Tibial nerve (tissue), 4 donors: ENCODE measurements at regions not wholly inside any gene's neighbourhood (a gene's known extent, or its start where the extent isn't known, plus 50 kb on each side); places are given as distances from the start of the nearest gene placed in this dataset.

Experiments used
- DNase-seq, 2 donors: peaks; one replicate each; pipeline ENCODE4 v3.0.0-alpha.2; 2019; ENCODE audit warnings: low spot score in 2 of 2
- H3K27ac ChIP-seq, 4 donors: fragments of 200-600 bp; sonication (generic) in 3 of 4; one replicate each; pipeline ENCODE4 v1.5.1; 2017 to 2019; ENCODE audit warnings: mild to moderate bottlenecking in 1 of 4
- H3K27me3 ChIP-seq, 2 donors: fragments of 200-600 bp; sonication (generic) in 1 of 2; one replicate each; pipeline versions ENCODE4 v1.5.1 to v1.6.0; 2017 to 2019
- H3K36me3 ChIP-seq, 3 donors: fragments of 200-600 bp; sonication (generic); one replicate each; pipeline ENCODE4 v1.5.1; 2018 to 2019
- H3K4me1 ChIP-seq, 4 donors: fragments of 200-600 bp; sonication (generic) in 3 of 4; one replicate each; pipeline ENCODE4 v1.5.1; 2017 to 2019
- H3K4me3 ChIP-seq, 4 donors: fragments of 200-600 bp; sonication (generic) in 3 of 4; one replicate each; pipeline ENCODE4 v1.5.1; 2017 to 2019; ENCODE audit warnings: mild to moderate bottlenecking in 1 of 4, moderate library complexity in 1 of 4
- H3K9me3 ChIP-seq, 4 donors: fragments of 200-600 bp; sonication (generic) in 3 of 4; one replicate each; pipeline ENCODE4 v1.5.1; 2017 to 2019
- CTCF ChIP-seq, 5 experiments: fragments of 200-600 bp in 3 of 5; fragments of 450-650 bp in 2 of 5; sonication (generic) in 3 of 5; IDR thresholded peaks; one replicate each; pipeline ENCODE4 v1.5.1; 2016 to 2019; ENCODE audit warnings: antibody characterized with exemption in 5 of 5, mild to moderate bottlenecking in 3 of 5, moderate library complexity in 2 of 5
- EP300 ChIP-seq, 2 donors: sonication (generic); formaldehyde crosslinking; IDR thresholded peaks; one replicate each; pipeline ENCODE4 v1.6.1; 2017; ENCODE audit warnings: antibody characterized with exemption in 2 of 2, mild to moderate bottlenecking in 1 of 2
- POLR2A ChIP-seq, 2 donors: fragments of 450-650 bp; IDR thresholded peaks; one replicate each; pipeline ENCODE4 v1.6.1; 2017; ENCODE audit warnings: antibody characterized with exemption in 2 of 2, mild to moderate bottlenecking in 2 of 2, moderate library complexity in 2 of 2
- WGBS, 2 donors: methylation state at CpG; one replicate each; pipeline ENCODE4 v1.1.5; 2018; 5-methylcytosine and 5-hydroxymethylcytosine counted together

- Histone ChIP-seq H3K4me1 (peaks cover 0 to 6% (median 0%) of the 10 kb centered on the region in 4 donors), H3K9me3 (no peaks in the 10 kb centered on the region), H3K27me3 (no peaks in the 10 kb centered on the region), H3K36me3 (no peaks in the 10 kb centered on the region), H3K4me3 (no peak overlapping the region), H3K27ac (no peak overlapping the region)
- WGBS, 2 donors = 30 to 33% methylated on average over 6 of the region's 6 CpGs
- DNase-seq = no peak
- no peak for TF ChIP-seq POLR2A (IDR thresholded peaks at IDR 0.05)
- TF ChIP-seq CTCF (IDR thresholded peaks at IDR 0.05) = no peak
- TF ChIP-seq EP300 (IDR thresholded peaks at IDR 0.05) = peak in 1 of 2 donors; percentile 64
These were observed 115.1 kb downstream of the PALM2AKAP2 start for GRCh38 chr9:109894921-109895758.

- no peak overlapping the region for H3K4me3 ChIP-seq
- WGBS, 2 donors = 82 to 90% methylated on average over 3 of the region's 3 CpGs
- no peak for TF ChIP-seq POLR2A (IDR thresholded peaks at IDR 0.05)
- TF ChIP-seq CTCF (IDR thresholded peaks at IDR 0.05) = no peak
- TF ChIP-seq EP300 (IDR thresholded peaks at IDR 0.05) = no peak
These were observed 121.2 kb downstream of the PALM2AKAP2 start for GRCh38 chr9:109901201-109901600.

GRCh38 chr9:109903515-109904138 lies 123.6 kb downstream of the PALM2AKAP2 start:
- Histone ChIP-seq H3K27ac (no peak overlapping the region), H3K4me3 (no peak overlapping the region), H3K4me1 (peaks cover 0 to 24% (median 9%) of the 10 kb centered on the region in 4 donors), H3K36me3 (no peaks in the 10 kb centered on the region), H3K9me3 (no peaks in the 10 kb centered on the region), H3K27me3 (no peaks in the 10 kb centered on the region)
- peak in 1 of 2 donors; percentile 81 for DNase-seq
- WGBS, 2 donors = 6 to 7% methylated on average over 2 of the region's 2 CpGs
- TF ChIP-seq POLR2A (IDR thresholded peaks at IDR 0.05) = no peak
- peak; percentile 62 to 88 (median 74) for TF ChIP-seq CTCF (IDR thresholded peaks at IDR 0.05)
- peak in 1 of 2 donors; percentile 37 for TF ChIP-seq EP300 (IDR thresholded peaks at IDR 0.05)

More at GRCh38 chr9:109901201-109901600, 121.2 kb downstream of the PALM2AKAP2 start:
- Histone ChIP-seq H3K4me1 (peaks cover 0 to 18% (median 0%) of the 10 kb centered on the region in 4 donors), H3K9me3 (no peaks in the 10 kb centered on the region), H3K27ac (no peak overlapping the region), H3K36me3 (no peaks in the 10 kb centered on the region), H3K27me3 (no peaks in the 10 kb centered on the region)
- DNase-seq = no peak

- Histone ChIP-seq H3K4me3 (no peak overlapping the region), H3K9me3 (no peaks in the 10 kb centered on the region), H3K27ac (no peak overlapping the region), H3K36me3 (no peaks in the 10 kb centered on the region), H3K27me3 (no peaks in the 10 kb centered on the region), H3K4me1 (peaks cover 0 to 24% (median 9%) of the 10 kb centered on the region in 4 donors)
- DNase-seq = no peak
- WGBS, 2 donors = 75 to 76% methylated on average over 5 of the region's 5 CpGs
- no peak for TF ChIP-seq POLR2A (IDR thresholded peaks at IDR 0.05)
These were observed 124.7 kb downstream of the PALM2AKAP2 start for GRCh38 chr9:109904666-109905065.

GRCh38 chr9:109905472-109905871 lies 125.5 kb downstream of the PALM2AKAP2 start:
- H3K27me3 ChIP-seq = no peaks in the 10 kb centered on the region
- no peaks in the 10 kb centered on the region for H3K36me3 ChIP-seq
- no peak overlapping the region for H3K27ac ChIP-seq
- TF ChIP-seq CTCF (IDR thresholded peaks at IDR 0.05) = no peak
- TF ChIP-seq EP300 (IDR thresholded peaks at IDR 0.05) = no peak
- 87 to 91% methylated on average over 9 of the region's 9 CpGs for WGBS, 2 donors
- no peak for DNase-seq
- H3K4me3 ChIP-seq = no peak overlapping the region
- H3K4me1 ChIP-seq = peaks cover 0 to 26% (median 9%) of the 10 kb centered on the region in 4 donors
- H3K9me3 ChIP-seq = no peaks in the 10 kb centered on the region
